MM.1S (cell line): ENCODE measurements at regions not wholly inside any gene's neighbourhood (a gene's known extent, or its start where the extent isn't known, plus 50 kb on each side); places are given as distances from the start of the nearest gene placed in this dataset.

Source experiments
- DNase-seq: peaks from one replicate; pipeline ENCODE4 v3.0.0-alpha.2; 2015
- H2AFZ ChIP-seq: fragments of 300-600 bp; sonication (generic); 2 replicates; pipeline ENCODE4 v1.6.0; 2016; ENCODE audit warnings: antibody characterized with exemption, low read length
- H3F3A ChIP-seq: fragments of 300-600 bp; sonication (generic); 2 replicates; pipeline ENCODE4 v1.6.1; 2016; ENCODE audit warnings: mild to moderate bottlenecking, antibody characterized with exemption, low read length, moderate library complexity, mixed read lengths; ENCODE audit not compliant: insufficient read depth
- H3K27ac ChIP-seq: fragments of 300-600 bp; sonication (generic); 2 replicates; pipeline ENCODE4 v1.5.1; 2016; ENCODE audit warnings: mild to moderate bottlenecking, low read length
- H3K27me3 ChIP-seq: fragments of 300-600 bp; sonication (generic); replicated peaks from 2 replicates; pipeline ENCODE4 v1.6.0; 2016; ENCODE audit warnings: low read length; ENCODE audit not compliant: insufficient read depth
- H3K36me3 ChIP-seq: fragments of 300-600 bp; sonication (generic); replicated peaks from 2 replicates; pipeline ENCODE4 v1.6.1; 2016; ENCODE audit warnings: mild to moderate bottlenecking, low read length, mixed read lengths; ENCODE audit not compliant: insufficient read depth
- H3K4me1 ChIP-seq: fragments of 300-600 bp; sonication (generic); 2 replicates; pipeline ENCODE4 v1.6.1; 2016; ENCODE audit warnings: low read length, mixed read lengths
- H3K4me2 ChIP-seq: fragments of 300-600 bp; sonication (generic); 2 replicates; pipeline ENCODE4 v1.6.0; 2016; ENCODE audit warnings: low read depth, low read length
- H3K4me3 ChIP-seq: fragments of 300-600 bp; sonication (generic); 2 replicates; pipeline ENCODE4 v1.5.1; 2016; ENCODE audit warnings: low read length, mixed read lengths
- H3K79me2 ChIP-seq: fragments of 300-600 bp; sonication (generic); 2 replicates; pipeline ENCODE4 v1.6.1; 2016; ENCODE audit warnings: mixed run types, low read length, mixed read lengths
- H3K9ac ChIP-seq: fragments of 300-600 bp; sonication (generic); 2 replicates; pipeline ENCODE4 v1.6.1; 2016; ENCODE audit warnings: low read length, mixed read lengths
- H3K9me2 ChIP-seq: fragments of 300-600 bp; sonication (generic); replicated peaks from 2 replicates; pipeline ENCODE4 v1.6.1; 2016; ENCODE audit warnings: mild to moderate bottlenecking, low read length, mixed read lengths; ENCODE audit not compliant: insufficient read depth
- H3K9me3 ChIP-seq: fragments of 300-600 bp; sonication (generic); replicated peaks from 2 replicates; pipeline ENCODE4 v1.6.1; 2016; ENCODE audit warnings: mild to moderate bottlenecking, low read length, mixed read lengths; ENCODE audit not compliant: insufficient read depth
- H4K20me1 ChIP-seq: fragments of 300-600 bp; sonication (generic); 2 replicates; pipeline ENCODE4 v1.6.1; 2016; ENCODE audit warnings: mild to moderate bottlenecking, low read length, moderate library complexity, mixed read lengths; ENCODE audit not compliant: insufficient read depth
- CTCF ChIP-seq: fragments of 300-600 bp; sonication (generic); IDR thresholded peaks from 2 replicates; pipeline ENCODE4 v1.5.1; 2016; ENCODE audit warnings: antibody characterized with exemption, low read length, mixed read lengths
- EZH2 ChIP-seq: fragments of 300-600 bp; sonication (generic); optimal IDR thresholded peaks from 2 replicates; pipeline ENCODE3; 2017; ENCODE audit warnings: low read depth, mild to moderate bottlenecking, antibody characterized with exemption, low read length, mixed read lengths
- EZH2phosphoT487 ChIP-seq: fragments of 300-600 bp; sonication (generic); IDR thresholded peaks from 2 replicates; pipeline ENCODE4 v1.6.1; 2018; ENCODE audit warnings: antibody characterized with exemption, low read length

DNA sequence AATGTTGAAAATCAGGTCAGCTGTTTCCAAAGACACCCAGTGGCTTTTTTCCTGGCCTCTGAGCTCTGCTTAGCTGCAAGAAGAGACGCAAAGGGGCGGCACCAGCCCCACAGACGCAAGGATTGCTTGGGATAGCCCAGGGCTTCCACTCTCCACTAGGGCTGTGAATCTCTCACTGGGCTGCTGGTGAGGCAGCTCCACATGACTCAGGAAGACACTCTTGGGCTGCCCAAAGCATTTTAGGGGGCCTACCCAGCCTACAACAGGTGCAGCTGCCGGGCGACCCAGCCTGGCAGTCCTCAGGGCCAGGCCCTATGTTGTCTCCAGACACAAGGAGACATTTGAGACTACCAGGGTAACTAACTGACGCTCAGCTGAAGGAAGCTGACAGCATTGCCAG, 59.8 kb downstream of the FAM50B start:
- Histone ChIP-seq H3F3A (no peaks in the 10 kb centered on the region), H3K36me3 (no peaks in the 10 kb centered on the region), H3K9ac (no peak overlapping the region), H4K20me1 (no peaks in the 10 kb centered on the region), H3K27me3 (peaks cover 39% of the 10 kb centered on the region), H3K4me3 (no peak overlapping the region), H3K79me2 (no peaks in the 10 kb centered on the region), H2AFZ (no peak overlapping the region), H3K27ac (no peak overlapping the region), H3K4me1 (peaks cover under 1% of the 10 kb centered on the region; the same call in 1 of the 2 replicates), H3K9me3 (no peaks in the 10 kb centered on the region), H3K4me2 (no peak overlapping the region), H3K9me2 (no peaks in the 10 kb centered on the region)
- no peak for TF ChIP-seq EZH2
- TF ChIP-seq CTCF = no peak
- no peak for TF ChIP-seq EZH2phosphoT487
- DNase-seq = no peak

GRCh38 chr6:3910106-3910663, 61.0 kb downstream of the FAM50B start:
- Histone ChIP-seq H3K9ac (no peak overlapping the region), H3K36me3 (no peaks in the 10 kb centered on the region), H3K9me3 (no peaks in the 10 kb centered on the region), H2AFZ (no peak overlapping the region), H3K27ac (no peak overlapping the region), H4K20me1 (no peaks in the 10 kb centered on the region), H3K4me2 (no peak overlapping the region), H3K4me1 (peaks cover 12% of the 10 kb centered on the region), H3K27me3 (peaks cover 45% of the 10 kb centered on the region), H3K4me3 (no peak overlapping the region), H3F3A (no peaks in the 10 kb centered on the region; the same call in 1 of the 2 replicates), H3K9me2 (no peaks in the 10 kb centered on the region), H3K79me2 (no peaks in the 10 kb centered on the region)
- DNase-seq = no peak
- no peak for TF ChIP-seq EZH2
- TF ChIP-seq EZH2phosphoT487 = no peak
- TF ChIP-seq CTCF = no peak

DNA sequence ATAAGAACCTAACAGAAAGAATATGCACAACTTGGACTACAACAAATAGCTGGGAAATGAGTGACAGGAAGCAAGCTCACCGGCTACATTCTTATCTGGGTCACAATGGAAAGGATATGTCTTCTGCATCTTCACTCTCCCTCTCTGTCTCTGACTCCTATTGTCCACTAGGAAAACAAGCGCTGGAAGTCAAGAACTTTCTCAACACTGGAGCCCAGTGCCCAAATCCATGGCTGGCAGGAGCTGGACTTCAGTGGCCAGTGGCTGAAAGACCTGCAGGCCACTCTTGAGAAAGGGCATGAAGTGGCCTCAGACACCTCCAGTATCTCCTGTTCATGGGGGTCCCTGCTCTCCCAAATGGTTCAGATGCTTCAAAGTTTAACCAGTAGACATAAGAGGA, 62.0 kb downstream of the FAM50B start:
- Histone ChIP-seq H3K79me2 (no peaks in the 10 kb centered on the region), H4K20me1 (no peaks in the 10 kb centered on the region), H3K27me3 (peaks cover 51% of the 10 kb centered on the region), H3F3A (no peaks in the 10 kb centered on the region; the same call in none of the 2 replicates), H2AFZ (no peak overlapping the region), H3K27ac (no peak overlapping the region), H3K4me2 (no peak overlapping the region), H3K9ac (no peak overlapping the region), H3K9me2 (no peaks in the 10 kb centered on the region), H3K4me3 (no peak overlapping the region), H3K9me3 (no peaks in the 10 kb centered on the region), H3K4me1 (peaks cover 19% of the 10 kb centered on the region), H3K36me3 (no peaks in the 10 kb centered on the region)
- no peak for TF ChIP-seq CTCF
- no peak for TF ChIP-seq EZH2
- TF ChIP-seq EZH2phosphoT487 = no peak
- DNase-seq = no peak
